A549 (cell line): ENCODE measurements at regions not wholly inside any gene's neighbourhood (a gene's known extent, or its start where the extent isn't known, plus 50 kb on each side); places are given as distances from the start of the nearest gene placed in this dataset.

Experiments
- ATAC-seq, 2 experiments: fragments of 200-7000 bp in 1 of 2; fragments of >200 bp in 1 of 2; cut with Nextera tagmentation in 1 of 2; cut with Tn5 transposase in 1 of 2; 3 replicates each; pipeline versions ENCODE4 v1.8.0 to v1.9.1; 2018 to 2020; ENCODE audit warnings: mild to moderate bottlenecking in 1 of 2, moderate library complexity in 1 of 2
- CTCF ChIA-PET: fragments of 300-600 bp; sonication (Branson Sonifier 250); formaldehyde crosslinking; extraction: SDS; loops from one replicate; lab custom pipeline; 2021; ENCODE audit warnings: antibody characterized with exemption, inconsistent platforms; lab: Yijun Ruan, JAX
- POLR2A ChIA-PET: fragments of 350-600 bp; formaldehyde crosslinking; extraction: SDS; loops from one replicate; lab custom pipeline; 2021; ENCODE audit warnings: antibody characterized with exemption, inconsistent platforms; lab: Yijun Ruan, JAX
- DNase-seq, 2 experiments: peaks; one replicate each; pipeline versions ENCODE4 v3.0.0 to v3.0.0-alpha.2; 2011 to 2016; ENCODE audit warnings: low read depth in 1 of 2, low spot score in 1 of 2
- FAIRE-seq: peaks from 2 replicates; lab custom pipeline; 2011; peaks lifted over from hg19 to GRCh38; lab: Jason Lieb, UNC
- H3K27ac ChIP-seq, 2 experiments: fragments of >200 bp; sonication (Bioruptor Twin); formaldehyde crosslinking; 3 replicates each; pipeline ENCODE4 v1.5.1; 2016 to 2017
- H3K4me1 ChIP-seq: fragments of >200 bp; sonication (Bioruptor Twin); formaldehyde crosslinking; 3 replicates; pipeline ENCODE4 v1.6.1; 2016
- H3K4me2 ChIP-seq: fragments of >200 bp; sonication (Bioruptor Twin); formaldehyde crosslinking; 3 replicates; pipeline ENCODE4 v1.6.1; 2016
- H3K4me3 ChIP-seq: fragments of >200 bp; sonication (Bioruptor Twin); formaldehyde crosslinking; 3 replicates; pipeline ENCODE4 v1.5.1; 2016
- H3K9me3 ChIP-seq: fragments of >200 bp; sonication (Bioruptor Twin); formaldehyde crosslinking; 3 replicates; pipeline ENCODE4 v1.6.1; 2016
- CBX8 ChIP-seq: fragments of 200-600 bp; sonication (generic); IDR thresholded peaks from 2 replicates; pipeline ENCODE4 v1.6.1; 2016
- CTCF ChIP-seq: fragments of >200 bp; sonication (Bioruptor Twin); formaldehyde crosslinking; IDR thresholded peaks from 3 replicates; pipeline ENCODE4 v1.5.1; 2016
- E2F6 ChIP-seq: IDR thresholded peaks from 2 replicates; pipeline ENCODE4 v1.6.1; 2012; ENCODE audit warnings: low read depth, borderline replicate concordance
- EHF ChIP-seq: fragments of 250-450 bp; sonication (Bioruptor Pico); IDR thresholded peaks from 2 replicates; pipeline ENCODE4 v1.5.0; 2020; ENCODE audit warnings: mild to moderate bottlenecking
- ELK1 ChIP-seq: fragments of 150-350 bp; IDR thresholded peaks from 2 replicates; pipeline ENCODE4 v1.6.1; 2014; ENCODE audit warnings: low read depth, mild to moderate bottlenecking, low read length
- EP300 ChIP-seq, 2 experiments: fragments of >200 bp; sonication (Bioruptor Twin); formaldehyde crosslinking; IDR thresholded peaks; 2 replicates in 1 of 2; 3 replicates in 1 of 2; pipeline ENCODE4 v1.6.1; 2016 to 2017
- FOSB ChIP-seq: fragments of 250-450 bp; sonication (Bioruptor Pico); IDR thresholded peaks from 2 replicates; pipeline ENCODE4 v1.5.0; 2020; ENCODE audit warnings: mild to moderate bottlenecking, moderate library complexity
- GATA3 ChIP-seq: IDR thresholded peaks from 2 replicates; pipeline ENCODE4 v1.6.1; 2012; ENCODE audit warnings: borderline replicate concordance
- HMGXB4 ChIP-seq: fragments of 250-450 bp; sonication (Bioruptor Pico); IDR thresholded peaks from 2 replicates; pipeline ENCODE4 v1.5.0; 2021; ENCODE audit warnings: mild to moderate bottlenecking, moderate library complexity, borderline replicate concordance
- HOXB13 ChIP-seq: fragments of 250-450 bp; sonication (Bioruptor Pico); IDR thresholded peaks from 2 replicates; pipeline ENCODE4 v1.5.0; 2020; ENCODE audit warnings: low read depth, mild to moderate bottlenecking, moderate library complexity
- HOXB5 ChIP-seq: fragments of 250-450 bp; sonication (Bioruptor Pico); IDR thresholded peaks from 2 replicates; pipeline ENCODE4 v1.5.0; 2020; ENCODE audit warnings: mild to moderate bottlenecking, moderate library complexity
- KDM5A ChIP-seq: fragments of 200-600 bp; sonication (generic); IDR thresholded peaks from 2 replicates; pipeline ENCODE4 v1.6.1; 2016; ENCODE audit warnings: antibody characterized with exemption, mild to moderate bottlenecking
- MAFK ChIP-seq: fragments of 450-650 bp; IDR thresholded peaks from 2 replicates; pipeline ENCODE4 v1.6.1; 2014; ENCODE audit not compliant: partially characterized antibody
- MAZ ChIP-seq: fragments of 150-350 bp; IDR thresholded peaks from 2 replicates; pipeline ENCODE4 v1.6.1; 2014; ENCODE audit warnings: antibody characterized with exemption, low read depth, low read length, borderline replicate concordance
- NFE2L2 ChIP-seq: fragments of 150-350 bp; conservative IDR thresholded peaks from 2 replicates; pipeline ENCODE4 v1.6.1; 2014; ENCODE audit warnings: low read length
- NR3C1 ChIP-seq: fragments of >200 bp; sonication (Bioruptor Twin); formaldehyde crosslinking; IDR thresholded peaks from 3 replicates; pipeline ENCODE4 v1.6.1; 2017
- PBX3 ChIP-seq: IDR thresholded peaks from 2 replicates; pipeline ENCODE4 v1.6.1; 2012
- PHF8 ChIP-seq: fragments of 200-600 bp; sonication (generic); IDR thresholded peaks from 2 replicates; pipeline ENCODE4 v1.6.1; 2016; ENCODE audit warnings: low read depth, mild to moderate bottlenecking, antibody characterized with exemption, moderate library complexity, borderline replicate concordance
- RAD21 ChIP-seq, 2 experiments: fragments of >200 bp in 1 of 2; sonication (Bioruptor Twin) in 1 of 2; formaldehyde crosslinking in 1 of 2; IDR thresholded peaks in 1 of 2; conservative IDR thresholded peaks in 1 of 2; 2 replicates in 1 of 2; 3 replicates in 1 of 2; pipeline ENCODE4 v1.6.1; 2012 to 2018; ENCODE audit warnings: inconsistent platforms in 1 of 2
- RFX5 ChIP-seq: fragments of 450-650 bp; IDR thresholded peaks from 2 replicates; pipeline ENCODE4 v1.7.1; 2014; ENCODE audit warnings: antibody characterized with exemption, mild to moderate bottlenecking, moderate library complexity
- ZSCAN20 ChIP-seq: fragments of 250-450 bp; sonication (Bioruptor Pico); IDR thresholded peaks from 2 replicates; pipeline ENCODE4 v1.8.0; 2022; ENCODE audit warnings: mild to moderate bottlenecking, moderate library complexity
- WGBS: methylation state at CpG from one replicate; pipeline ENCODE4 v1.1.6; 2017; ENCODE audit errors: missing lambda C conversion rate; 5-methylcytosine and 5-hydroxymethylcytosine counted together

GRCh38 chr15:91465086-91465485 lies 365.0 kb downstream of the SV2B start:
- H3K4me3 ChIP-seq: no peak overlapping the region
- ChIA-PET CTCF (no interaction called here), POLR2A (no interaction called here)
- H3K9me3 ChIP-seq: no peaks in the 10 kb centered on the region
- FAIRE-seq (no peak), DNase-seq (no peak), ATAC-seq (no peak)
- H3K27ac ChIP-seq: no peak overlapping the region
- no peak for TF ChIP-seq MAFK
- H3K4me2 ChIP-seq: no peak overlapping the region
- 35% methylated on average over 4 of the region's 4 CpGs for WGBS
- no peaks in the 10 kb centered on the region for H3K4me1 ChIP-seq

GRCh38 chr15:91465696-91466095 lies 365.6 kb downstream of the SV2B start:
- no peak for DNase-seq
- no peaks in the 10 kb centered on the region for H3K4me1 ChIP-seq
- POLR2A ChIA-PET: no interaction called here
- FAIRE-seq: no peak
- H3K27ac ChIP-seq: no peak overlapping the region
- H3K9me3 ChIP-seq: no peaks in the 10 kb centered on the region
- TF ChIP-seq ZSCAN20 (CRISPR knock-in tag) (no peak), KDM5A (no peak), MAZ (no peak), E2F6 (no peak), RAD21 (conservative IDR thresholded peaks at IDR 0.05 in 1 of 2, IDR thresholded peaks at IDR 0.05 in 1 of 2) (no peak), ELK1 (no peak), NFE2L2 (no peak), FOSB (CRISPR knock-in tag) (no peak), CBX8 (no peak)
- H3K4me3 ChIP-seq: no peak overlapping the region
- H3K4me2 ChIP-seq: no peak overlapping the region
- CTCF ChIA-PET: no interaction called here
- no peak for ATAC-seq
- WGBS: 34% methylated on average over 7 of the region's 7 CpGs

GRCh38 chr15:91468871-91469580 lies 369.0 kb downstream of the SV2B start:
- H3K4me1 ChIP-seq: no peaks in the 10 kb centered on the region
- no peaks in the 10 kb centered on the region for H3K9me3 ChIP-seq
- ATAC-seq: no peak
- no peak overlapping the region for H3K27ac ChIP-seq
- FAIRE-seq: no peak
- WGBS: 51% methylated on average over 5 of the region's 5 CpGs
- no peak overlapping the region for H3K4me2 ChIP-seq
- CTCF ChIA-PET: interaction anchor here (1.3 kb wide), 1 partner anchor 237 kb away, joined by 3 read pairs; no protein-coding TSS in a partner anchor
- no peak for TF ChIP-seq RAD21 (conservative IDR thresholded peaks at IDR 0.05 in 1 of 2, IDR thresholded peaks at IDR 0.05 in 1 of 2)
- TF ChIP-seq CBX8: no peak
- no peak for TF ChIP-seq PHF8
- no peak for TF ChIP-seq MAZ
- TF ChIP-seq NR3C1: no peak
- no peak for TF ChIP-seq CTCF
- TF ChIP-seq ELK1: no peak
- no peak for TF ChIP-seq HOXB13 (CRISPR knock-in tag)
- TF ChIP-seq RFX5: no peak
- TF ChIP-seq HOXB5 (CRISPR knock-in tag): no peak
- no peak for TF ChIP-seq KDM5A
- TF ChIP-seq PBX3: no peak
- no peak for TF ChIP-seq GATA3
- no peak for TF ChIP-seq EHF (CRISPR knock-in tag)
- TF ChIP-seq MAFK: no peak
- no peak for TF ChIP-seq EP300 (IDR thresholded peaks at IDR 0.05)
- no peak for TF ChIP-seq HMGXB4 (CRISPR knock-in tag)
- TF ChIP-seq, all 56 proteins: peak for 0
- DNase-seq: no peak
- H3K4me3 ChIP-seq: no peak overlapping the region
- POLR2A ChIA-PET: no interaction called here
